GM12878 (cell line): ENCODE measurements at regions not wholly inside any gene's neighbourhood (a gene's known extent, or its start where the extent isn't known, plus 50 kb on each side); places are given as distances from the start of the nearest gene placed in this dataset.

Experiments
- ATAC-seq: fragments of 200-7000 bp; cut with Tn5 transposase; 3 replicates; pipeline ENCODE4 v1.9.1; 2020; ENCODE audit warnings: mild to moderate bottlenecking, moderate library complexity
- BruUV-seq: library from RNA; stranded (reverse); fragments of 400-500 nt; replicated peaks from 2 replicates; lab custom pipeline; 2021; lab: Mats Ljungman, UMichigan
- CTCF ChIA-PET: fragments of 300-600 bp; sonication (Branson Sonifier 250); formaldehyde crosslinking; extraction: SDS; loops from one replicate; lab custom pipeline; 2021; ENCODE audit warnings: inconsistent platforms; lab: Yijun Ruan, JAX
- POLR2A ChIA-PET: fragments of 350-600 bp; formaldehyde crosslinking; extraction: SDS; loops from one replicate; lab custom pipeline; 2021; ENCODE audit warnings: inconsistent platforms; lab: Charles Lee
- RAD21 ChIA-PET: fragments of 300-600 bp; sonication (Branson Sonifier 250); formaldehyde crosslinking; loops from one replicate; lab custom pipeline; 2023; ENCODE audit warnings: antibody characterized with exemption; ENCODE audit not compliant: unreplicated experiment; lab: Charles Lee
- SMC1A ChIA-PET: fragments of 300-600 bp; sonication (Branson Sonifier 250); formaldehyde crosslinking; loops from one replicate; lab custom pipeline; 2023; ENCODE audit not compliant: unreplicated experiment, uncharacterized antibody; lab: Charles Lee
- DNase-seq: peaks from one replicate; pipeline ENCODE4 v3.0.0-alpha.2; 2011; ENCODE audit warnings: low read depth, low spot score
- FAIRE-seq: peaks from 3 replicates; lab custom pipeline; 2011; peaks lifted over from hg19 to GRCh38; lab: Jason Lieb, UNC
- H2AFZ ChIP-seq: 2 replicates; pipeline ENCODE4 v1.6.0; 2011; ENCODE audit warnings: low read depth, low read length, control low read depth; ENCODE audit not compliant: control insufficient read depth
- H3K27ac ChIP-seq: 2 replicates; pipeline ENCODE4 v1.5.1; 2011; ENCODE audit warnings: control low read depth; ENCODE audit not compliant: control insufficient read depth, insufficient read depth
- H3K27me3 ChIP-seq, 2 experiments: replicated peaks in 1 of 2; 2 replicates each; pipeline versions ENCODE4 v1.6.0 to v1.6.1; 2011; ENCODE audit warnings: low read length in 1 of 2; ENCODE audit not compliant: control insufficient read depth in 2 of 2, insufficient read depth in 2 of 2
- H3K36me3 ChIP-seq, 2 experiments: 2 replicates each; pipeline ENCODE4 v1.5.1; 2011; ENCODE audit warnings: low read length in 1 of 2; ENCODE audit not compliant: control insufficient read depth in 2 of 2, insufficient read depth in 2 of 2
- H3K4me1 ChIP-seq: 2 replicates; pipeline ENCODE4 v1.6.1; 2011; ENCODE audit warnings: mild to moderate bottlenecking, low read length, moderate library complexity, mixed read lengths; ENCODE audit not compliant: control insufficient read depth, insufficient read depth
- H3K4me2 ChIP-seq: 2 replicates; pipeline ENCODE4 v1.6.0; 2011; ENCODE audit warnings: control low read depth; ENCODE audit not compliant: control insufficient read depth, insufficient read depth
- H3K4me3 ChIP-seq: fragments of 200-600 bp; sonication (generic); 2 replicates; pipeline ENCODE4 v1.5.1; 2016
- H3K79me2 ChIP-seq: 2 replicates; pipeline ENCODE4 v1.6.0; 2011; ENCODE audit warnings: low read length; ENCODE audit not compliant: control insufficient read depth, insufficient read depth
- H3K9ac ChIP-seq: 2 replicates; pipeline ENCODE4 v1.8.0; 2011; ENCODE audit warnings: low read length, control low read depth, mixed read lengths; ENCODE audit not compliant: control insufficient read depth, insufficient read depth
- H3K9me3 ChIP-seq: replicated peaks from 3 replicates; pipeline ENCODE4 v1.5.1; 2011; ENCODE audit warnings: mild to moderate bottlenecking, low read length; ENCODE audit not compliant: control insufficient read depth, insufficient read depth
- H4K20me1 ChIP-seq: 2 replicates; pipeline ENCODE4 v1.6.0; 2011; ENCODE audit not compliant: control insufficient read depth, insufficient read depth
- BCL3 ChIP-seq: IDR thresholded peaks from 2 replicates; pipeline ENCODE4 v1.6.1; 2011; ENCODE audit warnings: borderline replicate concordance, low read depth, mild to moderate bottlenecking, moderate library complexity, low read length; ENCODE audit not compliant: insufficient read depth, poor library complexity, severe bottlenecking
- CBX5 ChIP-seq: sonication (generic); IDR thresholded peaks from 2 replicates; pipeline ENCODE4 v1.6.1; 2016; ENCODE audit warnings: low read depth, moderate library complexity, mild to moderate bottlenecking, inconsistent platforms
- EGR1 ChIP-seq, 2 experiments: IDR thresholded peaks; 1 replicate in 1 of 2; 2 replicates in 1 of 2; pipeline ENCODE4 v1.6.1; 2011 to 2012; ENCODE audit warnings: low read depth in 2 of 2, low read length in 2 of 2, borderline replicate concordance in 1 of 2, mild to moderate bottlenecking in 1 of 2, moderate library complexity in 1 of 2
- FOS ChIP-seq: IDR thresholded peaks from 3 replicates; pipeline ENCODE4 v1.6.1; 2011; ENCODE audit warnings: borderline replicate concordance; ENCODE audit not compliant: insufficient read length; ENCODE audit errors: extremely low read depth
- HDAC6 ChIP-seq: fragments of 200-600 bp; sonication (generic); IDR thresholded peaks from one replicate; pipeline ENCODE4 v1.8.0; 2017; ENCODE audit warnings: antibody characterized with exemption; ENCODE audit not compliant: unreplicated experiment
- KDM1A ChIP-seq: fragments of 200-600 bp; sonication (generic); IDR thresholded peaks from 2 replicates; pipeline ENCODE4 v1.6.1; 2016; ENCODE audit warnings: borderline replicate concordance
- PML ChIP-seq: IDR thresholded peaks from 2 replicates; pipeline ENCODE4 v1.6.1; 2012; ENCODE audit warnings: low read length, inconsistent platforms
- RELB ChIP-seq: fragments of 450-650 bp; IDR thresholded peaks from 2 replicates; pipeline ENCODE4 v1.6.1; 2017; ENCODE audit warnings: low read depth, mild to moderate bottlenecking, moderate library complexity
- SMAD5 ChIP-seq: IDR thresholded peaks from 2 replicates; pipeline ENCODE4 v1.6.1; 2016; ENCODE audit warnings: antibody characterized with exemption, low read depth
- SMC3 ChIP-seq: IDR thresholded peaks from 2 replicates; pipeline ENCODE4 v1.6.1; 2011; ENCODE audit warnings: low read length, improper control_type of control experiment, borderline replicate concordance
- USF2 ChIP-seq: IDR thresholded peaks from 2 replicates; pipeline ENCODE4 v1.6.1; 2011; ENCODE audit warnings: low read depth, low read length, improper control_type of control experiment, borderline replicate concordance
- WRNIP1 ChIP-seq: IDR thresholded peaks from 2 replicates; pipeline ENCODE4 v1.6.1; 2011; ENCODE audit warnings: low read depth, low read length, improper control_type of control experiment, borderline replicate concordance
- ZBTB40 ChIP-seq: fragments of 450-650 bp; IDR thresholded peaks from 2 replicates; pipeline ENCODE4 v1.6.1; 2016; ENCODE audit warnings: mild to moderate bottlenecking, moderate library complexity, borderline replicate concordance
- ZNF274 ChIP-seq: IDR thresholded peaks from one replicate; pipeline ENCODE4 v1.8.0; 2011; ENCODE audit not compliant: insufficient read length, insufficient read depth
- WGBS: methylation state at CpG from one replicate; pipeline ENCODE4 v1.1.6; 2016; ENCODE audit warnings: low lambda C conversion rate; ENCODE audit not compliant: insufficient replicate concordance, insufficient coverage; ENCODE audit errors: missing lambda C conversion rate; 5-methylcytosine and 5-hydroxymethylcytosine counted together
- in situ Hi-C: fragments of 300-500 bp; cut with MboI; formaldehyde crosslinking; loops from 9 replicates; pipeline ENCODE4 v1.14.3; 2018; ENCODE audit warnings: mixed read lengths
- intact Hi-C: fragments of 100-400 bp; cut with micrococcal nuclease; formaldehyde crosslinking; loops from one replicate; pipeline ENCODE4 v1.14.2; 2022; ENCODE audit not compliant: unreplicated experiment

- no peak for ATAC-seq
- no peak overlapping the region for H2AFZ ChIP-seq
- no peak for TF ChIP-seq WRNIP1
- no peak for TF ChIP-seq SMAD5
- no peak for TF ChIP-seq EGR1 (IDR thresholded peaks at IDR 0.05; ENCODE audit: borderline replicate concordance in 1 of 2, low read depth in 2 of 2, low read length in 2 of 2)
- TF ChIP-seq KDM1A: no peak
- TF ChIP-seq PML: no peak
- no peak for TF ChIP-seq RELB
- no peak for TF ChIP-seq FOS
- no peak for TF ChIP-seq SMC3
- no peak for TF ChIP-seq ZNF274
- TF ChIP-seq BCL3: no peak
- no peak for TF ChIP-seq CBX5
- no peak for TF ChIP-seq ZBTB40
- no peak for TF ChIP-seq USF2
- no peak for TF ChIP-seq HDAC6
These were observed 101.6 kb downstream of the DLL1 start for GRCh38 chr6:170189236-170189635.

More at GRCh38 chr6:170189236-170189635, 101.6 kb downstream of the DLL1 start:
- RAD21 ChIA-PET: no interaction called here
- in situ Hi-C loops: no loop called here
- intact Hi-C loops: no loop called here
- no TSS peak for BruUV-seq
- CTCF ChIA-PET: no interaction called here
- POLR2A ChIA-PET: no interaction called here
- Histone ChIP-seq H3K79me2 (no peaks in the 10 kb centered on the region), H4K20me1 (no peaks in the 10 kb centered on the region), H3K9me3 (no peaks in the 10 kb centered on the region; the same call in 2 of the 3 replicates), H3K4me3 (no peak overlapping the region), H3K27ac (no peak overlapping the region), H3K4me1 (no peaks in the 10 kb centered on the region), H3K4me2 (no peak overlapping the region), H3K36me3 (no peaks in the 10 kb centered on the region), H3K27me3 (no peaks in the 10 kb centered on the region), H3K9ac (no peak overlapping the region)
- DNase-seq: no peak
- SMC1A ChIA-PET: interaction anchor here (0.5 kb wide), 1 partner anchor 119 kb away, joined by 3 read pairs; no protein-coding TSS in a partner anchor
- no peak for FAIRE-seq
- WGBS: 36% methylated on average over 12 of the region's 12 CpGs
